HCT116 (cell line): ENCODE measurements at regions not wholly inside any gene's neighbourhood (a gene's known extent, or its start where the extent isn't known, plus 50 kb on each side); places are given as distances from the start of the nearest gene placed in this dataset.

Experiments used
- ATAC-seq: fragments of 200-7000 bp; cut with Tn5 transposase; 2 replicates; pipeline ENCODE4 v1.9.1; 2020; ENCODE audit warnings: mild to moderate bottlenecking, moderate library complexity
- BruUV-seq: library from RNA; stranded (reverse); fragments of 400-500 nt; replicated peaks from 2 replicates; lab custom pipeline; 2021; lab: Mats Ljungman, UMichigan
- CTCF ChIA-PET: fragments of 300-600 bp; sonication (Branson Sonifier 250); formaldehyde crosslinking; loops from one replicate; lab custom pipeline; 2021; ENCODE audit warnings: antibody characterized with exemption; lab: Charles Lee
- POLR2A ChIA-PET: fragments of 300-600, 350-600 bp; sonication (Branson Sonifier 250); formaldehyde crosslinking; loops from one replicate; lab custom pipeline; 2021; ENCODE audit warnings: antibody characterized with exemption; lab: Charles Lee
- RAD21 ChIA-PET, 2 experiments: fragments of 300-600 bp; sonication (Branson Sonifier 250); formaldehyde crosslinking; loops; one replicate each; lab custom pipeline; 2023; ENCODE audit warnings: low total read pairs in 2 of 2; ENCODE audit not compliant: uncharacterized antibody in 2 of 2, unreplicated experiment in 2 of 2, low non-redundant PET in 1 of 2; lab: Charles Lee
- DNase-seq: peaks from one replicate; pipeline ENCODE4 v3.0.0-alpha.2; 2010; ENCODE audit warnings: low read depth, low spot score
- H2AFZ ChIP-seq: fragments of 200-600 bp; shearing (Covaris generic), sonication (generic); 2 replicates; pipeline ENCODE4 v1.6.1; 2017; ENCODE audit warnings: low read depth, mixed run types, mixed read lengths, antibody characterized with exemption, low read length; ENCODE audit not compliant: poor library complexity, severe bottlenecking
- H3K27ac ChIP-seq: 2 replicates; pipeline ENCODE4 v1.5.1; 2012; ENCODE audit warnings: low read depth, low read length
- H3K27me3 ChIP-seq: fragments of 200-600 bp; sonication (generic); 2 replicates; pipeline ENCODE4 v1.6.1; 2016; ENCODE audit warnings: mixed run types, low read length, mixed read lengths; ENCODE audit not compliant: insufficient read depth
- H3K36me3 ChIP-seq, 2 experiments: fragments of 200-500 bp in 1 of 2; fragments of 200-600 bp in 1 of 2; sonication (Bioruptor generic) in 1 of 2; sonication (generic) in 1 of 2; 2 replicates each; pipeline versions ENCODE4 v1.5.1 to v1.6.1; 2014 to 2016; ENCODE audit warnings: low read length in 2 of 2, inconsistent platforms in 1 of 2, mixed read lengths in 1 of 2, mixed run types in 1 of 2; ENCODE audit not compliant: insufficient read depth in 2 of 2, control insufficient read depth in 1 of 2
- H3K4me1 ChIP-seq, 2 experiments: fragments of 200-600 bp in 1 of 2; sonication (generic) in 1 of 2; 2 replicates each; pipeline versions ENCODE4 v1.5.1 to v1.6.1; 2012 to 2017; ENCODE audit warnings: low read length in 2 of 2, inconsistent platforms in 1 of 2, mild to moderate bottlenecking in 1 of 2, mixed read lengths in 1 of 2, mixed run types in 1 of 2, moderate library complexity in 1 of 2; ENCODE audit not compliant: insufficient read depth in 2 of 2, control insufficient read depth in 1 of 2
- H3K4me2 ChIP-seq: fragments of 200-600 bp; sonication (generic); 2 replicates; pipeline ENCODE4 v1.6.1; 2017; ENCODE audit warnings: mixed run types, low read length, mixed read lengths
- H3K4me3 ChIP-seq, 2 experiments: fragments of 200-600 bp in 1 of 2; sonication (generic) in 1 of 2; replicated peaks in 1 of 2; 2 replicates each; pipeline ENCODE4 v1.5.1; 2011 to 2016; ENCODE audit warnings: low read length in 2 of 2, control low read depth in 1 of 2, low read depth in 1 of 2, mild to moderate bottlenecking in 1 of 2, mixed read lengths in 1 of 2, mixed run types in 1 of 2
- H3K79me2 ChIP-seq: fragments of 200-600 bp; sonication (generic); 2 replicates; pipeline ENCODE4 v1.6.1; 2017; ENCODE audit warnings: mild to moderate bottlenecking, mixed run types, low read length, moderate library complexity, mixed read lengths; ENCODE audit not compliant: insufficient read depth
- H3K9ac ChIP-seq: fragments of 200-600 bp; sonication (generic); 2 replicates; pipeline ENCODE4 v1.6.1; 2016; ENCODE audit warnings: low read length, mixed read lengths
- H3K9me2 ChIP-seq: fragments of 200-600 bp; sonication (generic), shearing (Covaris generic); 2 replicates; pipeline ENCODE4 v1.6.1; 2017; ENCODE audit warnings: mixed run types, mild to moderate bottlenecking, moderate library complexity; ENCODE audit not compliant: insufficient read depth
- H3K9me3 ChIP-seq, 2 experiments: fragments of 200-500 bp in 1 of 2; fragments of 200-600 bp in 1 of 2; sonication (Bioruptor generic) in 1 of 2; sonication (generic) in 1 of 2; 2 replicates each; pipeline ENCODE4 v1.6.1; 2014 to 2017; ENCODE audit warnings: low read length in 2 of 2, mixed read lengths in 2 of 2, inconsistent platforms in 1 of 2, low read depth in 1 of 2, mild to moderate bottlenecking in 1 of 2, mixed run types in 1 of 2, moderate library complexity in 1 of 2; ENCODE audit not compliant: control insufficient read depth in 1 of 2, insufficient read depth in 1 of 2
- H4K20me1 ChIP-seq: fragments of 200-600 bp; sonication (generic), shearing (Covaris generic); 2 replicates; pipeline ENCODE4 v1.6.1; 2017; ENCODE audit warnings: mixed run types, mild to moderate bottlenecking, moderate library complexity; ENCODE audit not compliant: insufficient read depth
- EGR1 ChIP-seq: IDR thresholded peaks from 2 replicates; pipeline ENCODE4 v1.6.1; 2012; ENCODE audit warnings: low read depth
- EZH2phosphoT487 ChIP-seq: fragments of 200-600 bp; IDR thresholded peaks from 2 replicates; pipeline ENCODE4 v1.6.1; 2018; ENCODE audit warnings: antibody characterized with exemption, borderline replicate concordance
- intact Hi-C: fragments of 100-400 bp; cut with micrococcal nuclease; formaldehyde crosslinking; loops from 2 replicates; pipeline ENCODE4 v1.10.0; 2022
- TF ChIP-seq, protein P1 (sequence below): IDR thresholded peaks from 2 replicates; pipeline ENCODE4 v1.6.1; 2012
- TF ChIP-seq, protein P2 (sequence below): IDR thresholded peaks from 2 replicates; pipeline ENCODE4 v1.6.1; 2011; ENCODE audit warnings: mild to moderate bottlenecking, low read length, moderate library complexity; ENCODE audit not compliant: insufficient replicate concordance; ENCODE audit errors: extremely low read depth

DNA sequence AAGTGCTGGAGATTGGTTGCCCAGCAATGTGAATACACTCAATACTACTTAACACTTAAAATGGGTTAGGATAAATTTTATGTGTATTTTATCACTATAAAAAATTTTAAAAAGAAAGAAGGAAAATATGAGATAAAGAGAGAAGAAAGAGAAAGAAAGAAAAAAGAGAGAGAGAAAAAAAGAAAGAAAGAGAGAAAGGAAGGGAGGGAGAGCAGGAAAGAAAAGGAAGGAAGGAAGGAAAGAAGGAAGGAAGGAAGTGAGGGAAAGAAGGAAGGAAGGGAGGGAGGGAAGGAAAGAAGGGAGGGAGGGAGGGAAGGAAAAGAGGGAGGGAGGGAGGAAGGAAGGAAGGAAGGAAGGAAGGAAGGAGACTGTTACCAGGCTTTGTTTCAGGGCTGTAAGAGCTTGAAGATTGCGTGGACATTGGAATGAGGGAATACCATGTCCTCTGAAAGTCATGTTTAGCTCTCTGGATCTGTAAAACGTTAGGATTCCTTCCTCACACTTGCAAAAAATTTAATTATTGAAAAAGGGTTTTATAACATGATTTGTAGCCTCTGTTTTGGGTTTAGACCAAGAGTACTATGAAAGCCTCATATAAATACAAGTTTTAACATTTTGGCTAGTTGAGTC is 152.3 kb upstream of the DAP start:
- ChIA-PET CTCF (no interaction called here), RAD21 (no interaction called here), POLR2A (no interaction called here)
- Histone ChIP-seq H2AFZ (no peak overlapping the region), H4K20me1 (no peaks in the 10 kb centered on the region), H3K4me1 (no peaks in the 10 kb centered on the region), H3K79me2 (no peaks in the 10 kb centered on the region), H3K36me3 (no peaks in the 10 kb centered on the region), H3K4me2 (0 out of 2 replicates have a peak overlapping the region, but pooled peaks have one; percentile 15), H3K27ac (no peak overlapping the region), H3K27me3 (peaks cover 11% of the 10 kb centered on the region; the same call in 1 of the 2 replicates), H3K9ac (no peak overlapping the region), H3K4me3 (no peak overlapping the region), H3K9me3 (no peaks in the 10 kb centered on the region), H3K9me2 (no peaks in the 10 kb centered on the region)
- TF ChIP-seq EGR1 (no peak), EZH2phosphoT487 (no peak)
- TF ChIP-seq, protein P1, sequence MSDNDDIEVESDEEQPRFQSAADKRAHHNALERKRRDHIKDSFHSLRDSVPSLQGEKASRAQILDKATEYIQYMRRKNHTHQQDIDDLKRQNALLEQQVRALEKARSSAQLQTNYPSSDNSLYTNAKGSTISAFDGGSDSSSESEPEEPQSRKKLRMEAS = no peak
- DNase-seq (no peak), ATAC-seq (no peak)
- intact Hi-C loops = no loop called here
- BruUV-seq = no TSS peak

DNA sequence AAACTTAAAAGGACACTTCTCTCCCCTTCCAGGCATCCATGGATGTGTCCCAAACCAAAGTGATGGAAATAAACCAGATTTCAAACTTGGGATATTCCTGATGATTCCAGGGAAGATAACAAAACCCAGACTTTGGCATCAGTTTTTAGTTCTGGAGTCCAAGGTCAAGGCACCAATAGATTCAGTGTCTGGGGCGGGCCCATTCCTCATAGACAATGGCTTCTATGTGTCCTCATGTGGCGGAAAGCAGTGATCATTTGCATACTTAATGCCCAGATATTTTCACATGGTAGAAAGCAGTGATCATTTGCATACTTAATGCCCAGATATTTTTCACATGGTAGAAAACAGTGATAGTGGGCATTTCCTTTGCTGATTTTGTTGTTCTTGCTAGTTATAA is 151.4 kb upstream of the DAP start:
- Histone ChIP-seq H3K4me1 (no peaks in the 10 kb centered on the region), H2AFZ (no peak overlapping the region), H3K4me3 (no peak overlapping the region), H3K9me2 (no peaks in the 10 kb centered on the region), H3K4me2 (no peak overlapping the region), H3K79me2 (no peaks in the 10 kb centered on the region), H3K9ac (no peak overlapping the region)
- no TSS peak for BruUV-seq
- RAD21 ChIA-PET = no interaction called here
- intact Hi-C loops = no loop called here
- TF ChIP-seq, protein P2, sequence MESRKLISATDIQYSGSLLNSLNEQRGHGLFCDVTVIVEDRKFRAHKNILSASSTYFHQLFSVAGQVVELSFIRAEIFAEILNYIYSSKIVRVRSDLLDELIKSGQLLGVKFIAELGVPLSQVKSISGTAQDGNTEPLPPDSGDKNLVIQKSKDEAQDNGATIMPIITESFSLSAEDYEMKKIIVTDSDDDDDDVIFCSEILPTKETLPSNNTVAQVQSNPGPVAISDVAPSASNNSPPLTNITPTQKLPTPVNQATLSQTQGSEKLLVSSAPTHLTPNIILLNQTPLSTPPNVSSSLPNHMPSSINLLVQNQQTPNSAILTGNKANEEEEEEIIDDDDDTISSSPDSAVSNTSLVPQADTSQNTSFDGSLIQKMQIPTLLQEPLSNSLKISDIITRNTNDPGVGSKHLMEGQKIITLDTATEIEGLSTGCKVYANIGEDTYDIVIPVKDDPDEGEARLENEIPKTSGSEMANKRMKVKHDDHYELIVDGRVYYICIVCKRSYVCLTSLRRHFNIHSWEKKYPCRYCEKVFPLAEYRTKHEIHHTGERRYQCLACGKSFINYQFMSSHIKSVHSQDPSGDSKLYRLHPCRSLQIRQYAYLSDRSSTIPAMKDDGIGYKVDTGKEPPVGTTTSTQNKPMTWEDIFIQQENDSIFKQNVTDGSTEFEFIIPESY = no peak
- TF ChIP-seq, all 23 proteins: peak for 0
- Histone ChIP-seq H4K20me1 (no peaks in the 10 kb centered on the region), H3K27me3 (peaks cover 11% of the 10 kb centered on the region; the same call in 1 of the 2 replicates), H3K36me3 (no peaks in the 10 kb centered on the region), H3K27ac (no peak overlapping the region), H3K9me3 (no peaks in the 10 kb centered on the region)
- ATAC-seq (no peak), DNase-seq (no peak)
- POLR2A ChIA-PET = no interaction called here
- CTCF ChIA-PET = no interaction called here
